Activated CD8-positive, alpha-beta memory T cell treated with anti-CD3 and anti-CD28 coated beads for 1 hour (primary cell): ENCODE measurements at regions not wholly inside any gene's neighbourhood (a gene's known extent, or its start where the extent isn't known, plus 50 kb on each side); places are given as distances from the start of the nearest gene placed in this dataset.

Experiments used
- DNase-seq, 2 donors: peaks; one replicate each; pipeline ENCODE4 v3.0.0-alpha.2; 2020; ENCODE audit warnings: low read depth in 1 of 2; ENCODE audit errors: extremely low read depth in 1 of 2

- no peak for DNase-seq
Measured at GRCh38 chr14:65348137-65348536, 64.4 kb upstream of the FUT8 start.

- no peak for DNase-seq
Measured at GRCh38 chr14:65349100-65349499, 63.4 kb upstream of the FUT8 start.

GRCh38 chr14:65351493-65352194 is 60.9 kb upstream of the FUT8 start:
- DNase-seq: no peak

- DNase-seq: no peak
Measured at GRCh38 chr14:65352964-65353530, 59.5 kb upstream of the FUT8 start.

GRCh38 chr14:65354131-65354530 is 58.4 kb upstream of the FUT8 start:
- no peak for DNase-seq

- DNase-seq: no peak
Measured at GRCh38 chr14:65354715-65355114, 57.8 kb upstream of the FUT8 start.

- DNase-seq: no peak
Measured at GRCh38 chr14:65356327-65356836, 56.1 kb upstream of the FUT8 start.

GRCh38 chr14:65357113-65357512 is 55.4 kb upstream of the FUT8 start:
- no peak for DNase-seq

- no peak for DNase-seq
Measured at GRCh38 chr14:65357689-65358088, 54.8 kb upstream of the FUT8 start.

GRCh38 chr14:65359503-65359902 is 53.0 kb upstream of the FUT8 start:
- no peak for DNase-seq

GRCh38 chr14:65360144-65360784 is 52.3 kb upstream of the FUT8 start:
- DNase-seq: no peak

- no peak for DNase-seq
Measured at GRCh38 chr14:65361920-65362319, 50.6 kb upstream of the FUT8 start.
